ENCODE measurements at regions not wholly inside any gene's neighbourhood (a gene's known extent, or its start where the extent isn't known, plus 50 kb on each side); places are given as distances from the start of the nearest gene placed in this dataset.

GRCh38 chr4:78721747-78722146 is 54.4 kb upstream of the BMP2K start:
- no peak overlapping the region for H3K27ac ChIP-seq

GRCh38 chr4:78722320-78722719 is 53.8 kb upstream of the BMP2K start:
- no peaks in the 10 kb centered on the region for H3K9me3 ChIP-seq
- H3K4me3 ChIP-seq = no peak overlapping the region
- H3K27me3 ChIP-seq = no peaks in the 10 kb centered on the region
- no peak for TF ChIP-seq EP300 (IDR thresholded peaks at IDR 0.05)
- no peak for TF ChIP-seq POLR2AphosphoS5 (IDR thresholded peaks at IDR 0.05)
- TF ChIP-seq POLR2A (IDR thresholded peaks at IDR 0.05) = no peak
- TF ChIP-seq CTCF (IDR thresholded peaks at IDR 0.05) = no peak
- no peak for DNase-seq
- no peak overlapping the region for H3K27ac ChIP-seq
- 85 to 87% methylated on average over 5 of the region's 5 CpGs for WGBS, 2 donors
- no peaks in the 10 kb centered on the region for H3K36me3 ChIP-seq
- intact Hi-C loops (cut with DNase I) = no loop called here
- H3K4me1 ChIP-seq = no peaks in the 10 kb centered on the region

More at GRCh38 chr4:78721747-78722146, 54.4 kb upstream of the BMP2K start:
- Histone ChIP-seq H3K27me3 (no peaks in the 10 kb centered on the region), H3K4me1 (no peaks in the 10 kb centered on the region), H3K4me3 (no peak overlapping the region), H3K9me3 (no peaks in the 10 kb centered on the region), H3K36me3 (no peaks in the 10 kb centered on the region)
- 61 to 71% methylated on average over 4 of the region's 4 CpGs for WGBS, 2 donors
- intact Hi-C loops (cut with DNase I) = no loop called here
- DNase-seq = no peak
- TF ChIP-seq POLR2A (IDR thresholded peaks at IDR 0.05) = no peak
- TF ChIP-seq POLR2AphosphoS5 (IDR thresholded peaks at IDR 0.05) = no peak
- TF ChIP-seq CTCF (IDR thresholded peaks at IDR 0.05) = no peak
- TF ChIP-seq EP300 (IDR thresholded peaks at IDR 0.05) = no peak

DNA sequence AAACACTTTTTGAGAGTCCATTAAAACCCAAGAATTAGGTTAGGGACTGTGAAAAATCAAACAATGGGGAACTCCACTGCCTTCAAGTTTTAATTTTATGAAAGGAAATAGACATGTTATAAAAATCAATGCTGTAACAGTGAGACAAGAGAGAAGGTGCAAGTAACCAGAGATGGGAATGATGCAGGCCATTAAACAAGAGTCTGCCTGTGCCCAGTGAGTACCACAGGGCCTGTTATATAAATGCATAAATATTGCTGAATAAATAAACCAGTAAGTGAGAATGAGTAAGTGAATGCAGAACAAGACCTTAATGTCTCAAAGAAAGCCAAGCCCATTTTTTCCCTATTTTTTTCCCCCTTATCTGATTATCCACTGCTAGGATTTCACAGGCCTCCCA is 53.3 kb upstream of the BMP2K start:
- intact Hi-C loops (cut with DNase I) = no loop called here
- Histone ChIP-seq H3K4me3 (no peak overlapping the region), H3K4me1 (no peaks in the 10 kb centered on the region), H3K36me3 (no peaks in the 10 kb centered on the region), H3K27ac (no peak overlapping the region), H3K9me3 (no peaks in the 10 kb centered on the region), H3K27me3 (no peaks in the 10 kb centered on the region)
- no peak for TF ChIP-seq POLR2A (IDR thresholded peaks at IDR 0.05)
- no peak for DNase-seq

Measured in sigmoid colon (tissue), 6 donors.